NK-92 treated with Interleukin-12 subunit alpha and Interleukin-12 subunit beta, amount 100 ng/mL, for 24 hours (cell line): ENCODE measurements at regions not wholly inside any gene's neighbourhood (a gene's known extent, or its start where the extent isn't known, plus 50 kb on each side); places are given as distances from the start of the nearest gene placed in this dataset.
A peak's percentile ranks its signal among the peaks of the same experiment; 100 is the strongest.

Source experiments
- DNase-seq: peaks from one replicate; lab custom pipeline; 2025; lab: John Stamatoyannopoulos, UW

DNA sequence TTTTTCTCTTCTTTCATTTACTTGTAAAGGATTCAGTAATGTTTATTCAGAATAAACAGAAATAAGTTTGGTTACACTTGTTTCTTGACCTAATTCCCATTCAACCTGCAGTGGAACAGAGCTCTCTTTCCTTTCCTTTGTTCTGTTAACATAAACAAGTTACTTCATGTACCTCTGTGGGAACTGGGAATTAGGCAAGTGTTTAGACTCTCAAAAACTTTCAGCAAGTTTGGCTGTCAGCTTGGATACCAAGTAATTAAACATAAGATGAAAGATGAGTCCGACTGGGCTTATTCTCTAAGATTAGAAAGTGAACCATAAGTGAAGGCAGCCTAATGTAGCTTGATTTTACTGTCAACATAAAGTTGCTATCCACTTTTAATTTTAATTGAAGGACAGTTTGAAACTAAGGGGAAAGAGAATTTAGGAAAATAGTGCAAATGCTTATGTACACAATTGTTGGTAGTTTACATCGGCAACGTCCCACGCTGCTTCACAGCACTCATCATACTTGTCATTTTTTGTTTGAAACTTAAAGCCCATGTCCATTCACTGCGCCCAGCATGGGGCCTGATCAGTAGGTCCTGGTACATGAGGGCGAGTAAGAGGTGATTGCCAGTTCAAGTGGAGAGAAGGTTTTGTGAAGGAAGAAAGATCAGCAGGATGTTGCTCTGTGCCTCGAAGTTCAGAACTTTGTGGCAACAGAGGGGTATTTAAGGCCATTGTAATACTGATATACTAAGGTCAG, 113.0 kb downstream of the PLEKHG1 start:
- DNase-seq = no peak

DNA sequence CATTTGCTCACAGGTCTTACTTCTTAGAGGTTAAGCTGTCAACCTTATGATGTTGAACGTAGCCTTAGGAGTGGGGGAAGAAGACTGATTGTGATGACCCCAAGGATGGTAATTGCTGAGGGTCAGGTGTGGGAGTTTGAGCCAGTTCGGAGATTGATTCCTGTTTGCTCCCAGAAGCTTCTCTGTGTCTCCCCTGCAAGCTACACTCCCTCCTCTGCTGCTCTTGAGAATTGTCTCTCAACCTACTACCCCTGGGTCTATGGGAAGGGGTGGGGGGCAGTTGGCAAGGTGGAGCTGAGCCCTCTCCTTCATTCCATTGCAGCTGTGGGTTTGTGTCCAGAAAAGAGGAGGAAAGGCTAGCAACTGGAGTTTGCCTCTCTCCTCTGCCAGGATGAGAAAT, 113.8 kb downstream of the PLEKHG1 start:
- DNase-seq = no peak

DNA sequence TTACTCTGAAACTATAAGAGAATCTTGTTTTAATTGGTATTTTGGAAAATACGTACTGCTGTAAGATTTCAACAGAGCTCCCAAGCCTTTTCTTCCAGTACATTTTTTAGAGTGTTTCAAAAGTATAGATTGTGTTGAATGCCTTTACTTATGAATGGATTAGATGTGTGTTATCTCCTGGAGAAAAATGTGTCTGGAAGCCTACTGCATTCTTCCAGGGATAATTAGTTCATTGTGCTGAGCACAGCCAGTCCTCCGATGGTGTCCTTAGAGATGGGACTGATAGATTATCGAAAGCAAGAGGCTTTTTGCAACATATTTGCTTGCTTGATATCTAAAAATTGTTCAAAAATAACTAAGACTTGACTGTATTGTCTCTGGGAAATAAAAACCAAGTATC, 114.2 kb downstream of the PLEKHG1 start:
- DNase-seq = no peak

DNA sequence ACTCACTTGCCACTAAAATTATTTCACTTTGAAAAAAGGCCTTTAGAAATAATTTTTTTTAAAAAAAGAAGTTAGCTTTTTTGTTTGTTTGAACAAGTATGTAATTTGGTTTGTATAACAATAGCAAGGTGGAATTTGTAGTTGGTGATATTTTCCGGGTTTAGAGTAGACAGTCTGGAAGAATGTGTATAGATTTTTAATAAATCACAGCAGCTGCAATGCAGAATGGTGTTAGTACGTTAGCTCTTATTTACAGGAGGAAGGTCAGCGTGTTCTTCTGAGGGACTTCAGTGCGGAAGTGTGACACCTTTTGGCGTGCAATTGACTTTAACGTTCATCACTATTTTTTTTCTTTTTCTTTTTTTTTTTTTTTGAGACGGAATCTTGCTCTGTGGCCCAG, 115.4 kb downstream of the PLEKHG1 start:
- DNase-seq = no peak

DNA sequence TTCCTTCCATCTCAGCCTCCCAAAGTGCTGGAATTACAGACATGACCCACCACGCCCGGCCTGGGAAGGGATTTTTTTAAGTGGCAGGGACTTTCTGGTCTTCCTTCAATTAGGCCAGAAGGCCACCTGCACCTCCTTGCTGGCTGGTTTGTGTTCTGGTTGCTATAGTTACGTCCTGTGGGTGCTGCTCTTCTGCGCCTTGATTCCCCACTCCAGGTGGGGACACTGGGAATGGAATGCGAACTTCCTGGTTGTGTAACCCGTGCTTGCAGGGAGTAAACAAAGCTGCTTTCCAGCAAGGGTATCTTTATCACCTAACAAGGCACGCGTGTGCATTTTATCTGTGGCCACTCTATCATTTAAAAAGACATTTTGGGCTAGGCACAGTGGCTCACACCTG, 117.7 kb downstream of the PLEKHG1 start:
- DNase-seq = no peak

DNA sequence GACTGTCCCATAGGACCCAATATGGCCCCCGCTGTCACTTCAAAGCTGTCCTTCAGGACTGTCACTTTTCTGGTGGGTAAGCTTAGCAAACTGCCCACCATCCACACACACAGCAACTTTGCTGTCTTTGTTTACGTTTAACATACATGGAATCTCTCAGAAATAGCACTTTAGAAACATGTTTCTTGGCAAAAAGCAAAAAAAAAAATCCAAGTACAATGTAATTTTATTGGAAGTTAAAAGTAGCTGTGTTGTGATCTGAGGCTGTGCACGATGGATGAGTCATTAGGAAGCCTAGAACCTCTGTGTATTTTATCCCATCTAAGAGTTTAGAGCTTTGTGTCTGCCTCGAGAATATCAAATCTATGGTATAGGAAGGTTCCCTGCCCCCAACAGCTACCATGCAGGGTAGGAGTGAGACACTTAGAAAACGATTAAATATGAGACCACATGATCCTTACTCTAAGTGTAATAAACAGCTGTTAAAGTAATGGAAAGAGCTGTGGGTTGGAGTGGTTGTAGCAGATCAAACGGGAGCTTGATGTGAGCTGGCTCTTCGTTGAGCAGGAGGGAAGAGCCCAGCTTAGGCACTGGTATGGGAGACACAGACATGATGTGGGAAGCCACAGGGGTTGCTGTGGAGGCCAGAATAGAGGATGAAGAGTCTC, 119.5 kb downstream of the PLEKHG1 start:
- no peak for DNase-seq

DNA sequence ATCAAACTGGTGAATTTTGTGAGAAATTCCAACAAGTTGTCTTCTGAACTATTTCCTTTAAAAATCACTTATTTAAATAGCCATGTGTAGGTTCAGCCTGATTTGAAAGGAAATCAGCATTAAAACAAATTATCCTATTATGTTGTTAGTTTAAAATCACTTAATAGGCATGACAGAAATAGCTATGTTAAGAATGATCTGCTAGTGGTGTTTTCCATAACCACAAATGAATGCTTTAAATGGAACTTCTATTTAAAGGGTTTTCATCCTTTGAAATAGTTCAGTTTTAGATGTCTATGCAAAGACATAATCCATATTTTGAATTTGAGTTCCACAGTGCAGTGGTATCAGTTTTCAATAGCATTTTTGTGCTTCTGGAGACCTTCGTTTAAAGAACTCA, 120.1 kb downstream of the PLEKHG1 start:
- DNase-seq = no peak

DNA sequence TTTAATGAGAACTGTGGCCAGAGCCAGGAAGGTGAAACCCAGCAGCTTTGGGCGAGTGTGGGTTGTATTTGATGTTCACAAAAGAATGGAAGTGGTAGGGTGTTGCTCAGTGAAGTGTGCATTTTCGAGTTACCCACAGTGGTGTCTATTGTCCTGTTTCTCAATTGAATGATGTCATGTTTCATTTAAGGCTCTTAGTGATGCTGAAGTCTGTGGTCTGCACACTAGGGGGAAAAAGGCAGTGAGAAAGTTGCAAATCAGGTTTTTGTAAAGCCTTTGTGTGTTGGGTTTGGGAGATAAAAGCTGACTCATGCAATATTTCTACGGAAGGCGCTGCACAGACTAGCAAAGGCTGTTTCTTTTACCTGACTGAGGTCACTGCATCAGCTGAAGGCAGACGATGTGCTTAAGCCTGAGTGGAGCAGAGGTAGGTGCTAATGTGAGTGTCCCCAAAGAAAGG, 121.1 kb downstream of the PLEKHG1 start:
- DNase-seq = peak; percentile 30

DNA sequence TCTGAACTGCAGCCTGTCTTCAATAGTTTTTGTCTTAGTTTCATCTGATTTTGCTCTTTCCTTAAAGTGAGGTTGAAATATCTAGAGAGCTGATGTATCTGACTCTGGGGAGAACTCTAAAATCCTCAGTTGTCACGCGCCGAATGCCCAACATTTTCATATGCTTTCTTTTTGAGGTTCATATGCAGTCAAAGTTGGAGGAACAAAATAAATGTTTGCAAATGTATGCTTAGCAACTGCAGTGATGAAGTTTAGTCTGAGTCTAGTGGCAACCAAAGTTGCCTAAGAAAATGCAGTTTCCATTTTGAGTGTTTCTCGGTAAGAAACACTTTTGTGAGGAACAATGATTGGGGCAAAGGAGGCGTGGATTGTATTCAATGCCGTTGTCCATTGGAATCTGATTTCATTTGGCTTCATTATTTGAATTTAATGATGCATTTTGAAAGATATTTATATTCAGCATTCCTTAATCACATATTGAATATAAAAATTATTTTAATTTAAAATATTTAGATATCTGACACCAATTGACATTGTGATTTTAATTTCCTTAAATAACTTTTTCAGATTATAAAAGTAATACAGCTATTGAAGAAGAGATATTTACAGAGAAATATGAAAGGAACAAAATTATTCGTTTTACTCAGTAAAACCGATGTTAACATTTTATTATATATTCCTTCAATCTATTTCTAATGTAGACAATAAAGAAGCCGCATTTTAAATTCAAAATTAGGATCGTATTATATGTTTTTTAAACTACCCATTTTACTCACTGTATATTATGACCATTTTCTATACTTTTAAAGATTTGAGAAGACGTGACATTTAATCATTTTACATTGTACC, 122.0 kb downstream of the PLEKHG1 start:
- DNase-seq = no peak

DNA sequence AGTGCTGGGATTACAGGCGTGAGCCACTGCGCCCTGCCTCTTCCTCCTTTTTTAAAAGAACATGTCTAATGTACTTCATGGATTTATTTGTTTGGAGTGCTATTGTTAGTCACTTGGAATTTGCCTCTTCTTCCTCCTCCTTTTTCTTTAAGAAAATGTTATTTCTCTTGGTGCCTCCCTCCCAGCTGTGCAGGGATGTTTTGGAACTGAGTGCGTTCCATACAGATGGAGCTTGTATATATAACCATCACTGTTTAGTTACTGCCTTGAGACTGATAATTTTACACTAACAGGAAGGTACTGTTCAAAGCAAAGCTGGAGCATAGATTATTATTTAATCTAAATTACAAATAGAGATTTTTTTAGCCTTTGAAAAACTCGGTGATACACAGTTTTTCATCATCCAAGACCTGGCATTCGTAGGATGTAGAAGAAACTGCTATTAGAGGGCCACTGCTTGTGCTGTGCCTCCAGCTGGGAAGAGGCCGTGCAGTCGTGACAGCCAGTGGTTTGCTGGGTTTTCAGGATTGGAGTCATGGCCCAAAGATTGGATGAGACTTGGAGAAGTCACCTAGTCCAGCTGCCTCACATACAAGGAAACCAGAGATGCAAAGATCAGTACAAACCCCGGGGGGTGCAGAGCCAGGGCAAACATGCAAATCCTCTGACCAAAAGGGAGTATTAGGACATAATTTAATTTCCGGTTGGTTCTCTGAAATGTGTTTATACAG, 123.1 kb downstream of the PLEKHG1 start:
- DNase-seq = no peak

DNA sequence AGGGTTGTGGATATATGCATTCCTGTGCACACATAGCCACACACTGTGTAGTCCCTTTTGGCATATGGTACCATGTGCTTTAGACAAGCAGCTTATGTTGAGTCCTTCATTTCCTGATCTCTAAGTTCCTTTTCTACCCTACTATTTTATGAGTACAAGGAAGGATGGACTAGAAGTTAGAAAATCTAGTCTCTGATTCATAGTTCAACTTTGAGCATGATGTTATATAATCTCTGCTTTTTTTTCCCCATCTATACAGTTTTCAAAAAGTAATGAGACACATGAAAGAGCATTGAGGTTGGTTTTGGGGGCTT, 123.6 kb downstream of the PLEKHG1 start:
- DNase-seq = no peak

DNA sequence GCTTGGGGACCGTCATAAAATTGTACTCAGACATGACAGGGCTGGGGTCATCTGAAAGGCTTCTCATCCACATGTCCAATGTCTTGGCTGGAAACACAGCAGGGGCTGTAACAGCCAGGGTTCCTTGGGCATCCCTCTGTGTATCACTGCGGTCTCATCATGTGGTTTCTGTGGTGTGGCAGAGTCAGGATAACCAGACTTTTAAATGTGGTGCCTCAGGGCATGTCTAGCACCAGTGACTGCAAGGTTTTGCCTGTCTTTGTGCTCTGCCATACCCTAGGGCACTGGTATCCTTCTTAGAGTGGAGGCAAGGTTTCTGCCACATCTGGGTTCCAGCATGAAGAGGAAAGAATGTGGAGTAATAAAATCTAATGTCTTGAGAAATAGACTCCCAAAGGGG, 124.2 kb downstream of the PLEKHG1 start:
- DNase-seq = no peak

DNA sequence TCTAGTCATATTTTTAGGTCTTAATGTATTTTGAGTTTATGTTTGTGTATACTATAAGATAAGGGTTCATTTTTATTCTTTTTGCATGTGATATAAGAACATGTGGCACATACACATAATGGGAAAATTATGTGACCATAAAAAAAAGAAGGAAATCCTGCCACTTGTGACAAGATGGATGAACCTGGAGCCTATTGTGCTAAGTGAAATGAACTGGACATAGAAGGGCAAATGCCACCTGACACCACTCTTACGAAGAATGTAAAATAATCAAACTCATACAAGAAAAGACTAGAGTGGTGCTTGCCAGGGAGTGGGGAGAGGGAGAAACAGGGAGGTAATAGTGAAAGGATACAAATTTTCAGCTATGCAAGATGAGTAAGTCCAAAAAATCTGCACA, 126.1 kb downstream of the PLEKHG1 start:
- no peak for DNase-seq

DNA sequence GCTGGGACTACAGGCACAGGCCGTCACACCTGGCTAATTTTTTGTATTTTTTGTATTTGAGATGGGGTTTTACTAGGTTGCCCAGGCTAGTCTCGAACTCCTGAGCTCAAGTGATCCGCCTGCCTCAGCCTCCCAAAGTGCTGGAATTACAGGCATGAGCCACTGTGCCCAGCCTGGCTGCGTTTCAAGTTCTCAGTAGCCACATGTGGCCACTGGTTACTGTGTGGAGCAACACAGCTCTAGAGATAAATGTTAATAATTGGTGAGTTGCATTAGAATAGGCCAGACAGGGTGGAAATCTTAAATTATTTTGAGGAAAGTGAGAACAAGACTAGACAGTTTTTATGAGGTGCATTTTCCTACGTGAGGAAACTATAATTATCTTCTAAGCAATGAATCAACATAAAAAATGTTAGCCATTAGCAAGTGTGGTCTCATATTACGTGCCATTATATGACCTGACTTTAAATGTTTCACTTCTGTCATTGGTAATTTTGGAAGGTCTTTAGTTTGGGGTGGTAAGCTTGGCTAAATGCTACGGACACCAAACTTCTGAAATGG, 129.6 kb downstream of the PLEKHG1 start:
- DNase-seq = no peak

DNA sequence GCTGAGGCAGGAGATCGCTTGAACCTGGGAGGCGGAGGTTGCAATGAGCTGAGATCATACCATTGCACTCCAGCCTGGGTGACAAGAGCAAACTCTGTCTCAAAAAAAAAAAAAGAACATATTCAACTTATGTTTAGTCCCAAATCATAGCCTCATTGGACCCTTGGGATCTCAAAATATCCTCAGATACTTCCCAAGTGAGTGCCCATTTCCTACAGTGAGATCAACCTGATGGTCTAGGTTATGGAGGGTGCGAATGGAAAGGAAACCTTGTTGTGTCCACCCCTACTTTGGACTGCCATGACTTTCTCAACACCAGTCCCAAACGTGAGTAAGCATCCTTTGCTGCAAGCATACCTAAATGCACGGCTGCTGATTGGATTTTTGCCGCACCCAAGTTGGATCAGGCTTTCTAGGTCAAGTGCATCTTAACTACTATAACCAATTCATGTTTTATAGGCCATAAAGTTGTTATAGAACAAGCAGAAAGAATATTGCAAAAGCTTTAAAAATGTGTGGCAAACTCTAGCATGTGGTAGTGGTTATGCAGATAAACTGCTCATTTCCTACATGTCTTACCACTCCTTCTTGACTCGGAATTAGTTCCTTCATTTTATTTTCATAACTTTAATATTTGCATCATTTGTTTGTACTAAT, 131.2 kb downstream of the PLEKHG1 start:
- no peak for DNase-seq

DNA sequence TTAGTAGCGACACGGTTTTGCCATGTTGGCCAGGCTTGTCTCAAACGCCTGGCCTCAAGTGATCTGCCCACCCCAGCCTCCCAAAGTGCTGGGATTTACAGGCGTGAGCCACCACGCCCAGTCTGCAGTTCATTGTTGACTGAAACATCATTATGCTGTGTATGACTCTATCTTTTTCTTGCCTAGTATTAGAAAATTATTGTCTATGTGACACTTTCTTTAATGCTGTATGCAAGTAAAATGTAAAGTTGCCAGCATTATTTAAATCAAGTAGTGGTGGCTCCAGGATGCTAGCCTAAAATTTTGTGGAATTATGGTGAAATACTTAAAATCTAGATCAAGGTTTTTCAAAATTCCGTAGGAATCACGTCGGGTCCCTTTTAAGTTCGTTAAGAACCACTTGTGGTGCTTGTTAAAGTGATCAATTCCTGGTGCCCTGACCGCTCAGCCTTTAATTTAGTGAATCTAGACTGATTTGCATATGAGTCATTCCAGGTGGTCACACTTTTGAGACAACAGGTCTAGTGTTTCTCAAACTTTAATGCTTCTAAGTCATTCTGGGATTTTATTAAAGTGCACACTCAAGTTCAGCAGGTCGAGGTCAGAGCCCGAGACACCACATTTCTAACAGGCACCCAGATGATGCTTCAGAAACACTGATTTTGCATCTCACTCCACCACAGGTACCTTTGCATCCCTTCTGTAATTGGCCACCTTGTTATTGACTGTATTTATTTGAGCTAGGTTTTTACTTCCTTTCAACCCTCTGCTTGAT, 132.6 kb upstream of the MTHFD1L start:
- DNase-seq = no peak

DNA sequence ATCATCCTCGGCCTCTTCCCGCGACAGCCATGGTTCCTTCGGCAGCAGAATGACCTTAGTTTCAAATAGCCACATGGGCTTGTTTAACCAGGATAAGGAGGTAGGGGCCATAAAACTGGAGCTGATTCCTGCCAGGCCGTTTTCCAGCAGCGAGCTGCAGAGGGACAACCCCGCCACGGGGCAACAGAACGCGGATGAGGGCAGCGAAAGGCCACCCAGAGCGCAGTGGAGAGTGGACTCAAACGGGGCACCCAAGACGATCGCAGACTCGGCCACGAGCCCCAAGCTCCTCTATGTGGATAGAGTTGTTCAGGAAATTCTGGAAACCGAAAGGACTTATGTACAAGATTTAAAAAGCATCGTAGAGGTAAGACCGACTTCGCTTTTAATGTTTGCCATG, 131.8 kb upstream of the MTHFD1L start:
- DNase-seq = no peak

DNA sequence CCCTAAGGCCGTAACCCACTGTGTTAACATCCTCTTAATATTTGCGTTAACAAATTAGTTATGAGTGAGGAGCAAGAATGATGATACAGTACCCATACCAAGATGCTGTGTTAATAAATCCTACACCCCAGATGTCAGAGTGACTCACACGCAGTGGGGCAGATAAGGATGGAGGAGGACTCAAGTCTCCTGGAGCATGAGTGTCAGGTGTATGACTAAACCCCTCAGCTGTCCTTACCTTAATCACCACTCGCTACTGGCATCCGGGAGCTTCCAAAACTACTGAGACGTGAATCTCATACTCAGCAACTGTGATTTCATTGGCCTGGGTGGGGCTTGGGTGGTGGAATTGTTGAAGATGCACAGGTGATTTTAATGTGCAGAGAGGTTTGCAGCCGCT, 131.3 kb upstream of the MTHFD1L start:
- no peak for DNase-seq

DNA sequence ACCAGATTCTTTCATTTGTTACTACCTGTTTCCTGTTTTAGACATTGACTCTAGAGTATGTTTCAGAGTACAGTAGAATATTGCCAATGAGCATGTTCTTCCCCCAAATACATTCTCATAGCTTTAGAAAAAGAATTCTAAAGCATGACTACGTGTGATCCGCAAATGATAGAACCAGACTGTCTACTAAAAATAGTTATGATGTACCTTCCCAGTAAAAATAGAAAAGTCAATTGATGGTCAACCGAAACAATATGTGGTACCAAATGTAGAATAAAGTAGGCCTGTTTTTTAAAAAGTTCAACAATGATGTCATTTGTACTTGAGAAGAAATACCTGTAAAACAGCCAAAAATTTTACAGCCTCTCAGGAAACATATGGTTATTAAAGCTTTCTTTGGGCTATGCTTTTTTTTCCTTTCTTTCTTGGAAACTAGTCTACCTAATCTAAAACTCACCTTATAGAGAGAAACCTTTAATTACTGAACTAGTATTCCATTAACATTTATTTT, 130.1 kb upstream of the MTHFD1L start:
- no peak for DNase-seq

DNA sequence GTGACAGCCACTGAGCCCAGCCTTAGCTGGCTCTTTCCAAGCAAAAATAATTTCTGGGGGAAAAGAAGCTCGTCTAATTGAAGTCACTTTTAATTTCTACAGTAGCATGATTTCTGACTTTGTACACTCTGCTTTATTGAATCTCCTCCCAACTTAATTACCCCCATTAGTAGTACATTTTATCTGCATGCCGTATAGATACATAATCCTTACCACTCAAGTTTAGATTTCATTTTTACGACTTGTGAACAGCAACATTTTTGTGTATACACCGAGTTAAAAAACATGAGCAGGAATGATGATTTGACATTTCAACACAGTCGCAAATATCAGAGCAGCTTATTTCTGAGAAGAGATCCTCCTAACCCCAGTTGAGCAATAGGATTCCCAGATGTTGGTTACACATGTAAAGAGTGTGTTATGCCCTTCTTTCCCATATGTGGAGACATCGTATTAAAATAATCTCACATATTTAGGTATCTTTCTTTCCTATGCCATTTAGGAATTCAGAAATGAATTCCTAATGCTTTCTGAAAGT, 127.3 kb upstream of the MTHFD1L start:
- no peak for DNase-seq
